Hypothalamus (tissue), 51 donors: ENCODE measurements at regions not wholly inside any gene's neighbourhood (a gene's known extent, or its start where the extent isn't known, plus 50 kb on each side); places are given as distances from the start of the nearest gene placed in this dataset.

Experiments used
- DNase-seq, 51 donors: peaks; one replicate each; lab custom pipeline; 2025; lab: John Stamatoyannopoulos, UW

- no peak for DNase-seq
These were observed 271.7 kb upstream of the TOPAZ1 start for GRCh38 chr3:43969944-43970343.

- DNase-seq: no peak
These were observed 271.3 kb upstream of the TOPAZ1 start for GRCh38 chr3:43970351-43970750.

DNA sequence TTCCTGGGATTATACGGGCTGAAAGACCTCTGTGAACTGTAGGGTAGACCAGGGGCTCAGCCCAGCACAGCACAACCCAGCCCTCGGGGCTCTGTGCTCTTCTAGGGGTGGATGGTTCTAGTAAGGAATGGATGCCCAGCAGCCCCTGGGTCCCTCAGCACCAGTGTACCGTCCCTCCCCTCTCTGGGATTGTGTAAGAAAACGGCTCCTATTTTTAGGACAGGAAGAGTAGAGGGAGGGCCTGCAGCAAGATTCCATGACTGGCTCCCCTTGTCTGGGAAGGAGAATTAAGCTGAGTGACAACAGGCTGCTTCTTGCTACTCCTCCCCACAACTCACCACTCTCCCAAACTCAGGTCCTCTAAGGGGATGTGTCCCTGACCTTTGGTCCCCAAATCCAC is 270.8 kb upstream of the TOPAZ1 start:
- no peak for DNase-seq

DNA sequence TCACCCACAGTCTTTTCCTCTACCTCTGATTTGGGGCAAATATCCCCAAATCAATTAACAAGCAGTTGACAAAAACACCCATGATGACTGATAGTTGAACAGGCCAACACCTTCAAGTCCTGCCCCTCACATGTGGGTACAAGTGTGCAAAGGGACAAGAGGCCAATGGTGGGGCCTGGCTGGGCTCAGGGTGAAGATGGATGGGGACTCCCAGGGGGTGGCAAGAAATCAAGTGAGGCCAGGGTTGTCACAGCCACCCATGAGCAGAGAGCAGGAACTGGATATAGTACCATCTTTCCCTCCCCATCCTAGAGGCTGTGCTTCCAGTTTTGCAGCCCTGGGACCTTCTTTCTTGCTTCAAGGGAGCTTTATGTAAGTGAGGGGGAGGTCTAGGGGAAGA is 270.2 kb upstream of the TOPAZ1 start:
- DNase-seq: no peak

DNA sequence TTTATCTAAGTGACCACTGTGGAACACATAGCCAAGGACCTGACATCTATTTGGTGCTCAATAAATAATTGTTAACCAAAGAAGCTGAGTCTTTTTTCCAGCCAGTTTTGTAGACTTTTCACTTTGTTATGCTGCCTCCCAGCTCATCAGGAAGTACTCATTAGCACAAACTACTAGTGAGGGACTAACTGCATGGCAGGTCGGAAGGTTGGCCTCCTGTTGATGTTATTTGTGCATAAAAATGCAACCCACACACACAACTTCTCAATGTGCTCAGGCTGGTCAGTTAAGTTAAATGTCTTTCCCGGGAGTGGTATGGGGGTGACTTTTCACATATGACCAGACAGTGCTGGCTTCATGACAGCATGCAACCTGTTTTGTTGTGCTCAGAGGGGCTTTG is 263.0 kb upstream of the TOPAZ1 start:
- DNase-seq: no peak

- DNase-seq: no peak
These were observed 262.0 kb upstream of the TOPAZ1 start for GRCh38 chr3:43979645-43980044.

- DNase-seq: peak in 11 of 51 donors; percentile 20 to 55 (median 30)
These were observed 246.8 kb upstream of the TOPAZ1 start for GRCh38 chr3:43994657-43995546.

DNA sequence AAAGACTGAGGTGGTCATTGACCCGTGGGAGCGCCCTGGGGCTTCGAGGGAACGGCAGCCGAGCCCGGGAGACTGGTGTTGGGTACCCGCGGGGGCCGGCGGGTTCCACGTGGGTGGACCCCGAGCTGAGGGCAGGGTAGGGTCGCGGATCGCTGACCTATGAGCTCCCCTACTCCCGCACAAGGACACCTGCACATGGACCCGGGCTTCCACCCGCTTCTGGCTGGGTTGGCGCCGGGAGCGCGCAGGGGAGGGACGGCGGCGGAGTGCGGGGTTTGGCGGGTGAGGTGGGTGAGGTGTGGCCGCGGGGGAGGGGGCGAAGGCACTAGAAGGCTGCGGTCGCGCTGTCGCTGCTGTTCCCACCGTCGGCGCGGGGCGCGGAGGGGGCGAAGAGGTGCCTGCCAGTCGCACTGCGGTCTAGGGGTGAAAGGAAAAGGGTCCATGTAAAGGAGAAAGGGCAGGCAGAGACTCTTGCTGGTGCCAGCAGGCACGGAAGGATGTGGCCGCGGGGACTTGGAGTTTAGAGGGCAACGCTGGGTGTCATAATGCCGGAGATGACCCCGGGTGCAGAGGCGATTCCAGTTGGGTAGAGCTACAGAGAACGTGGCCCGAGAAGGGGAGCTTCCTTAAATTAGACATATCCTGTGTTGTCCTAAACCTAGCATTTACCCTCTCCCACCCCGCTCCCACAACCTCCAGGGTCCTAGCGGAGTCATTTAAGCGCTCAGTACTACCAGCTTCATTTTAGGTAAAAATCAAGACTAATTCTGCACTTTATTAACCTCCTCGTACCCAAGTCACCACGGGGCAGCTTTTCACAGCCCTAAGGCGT is 245.9 kb upstream of the TOPAZ1 start:
- peak in 1 of 51 donors; percentile 71 for DNase-seq

- DNase-seq: peak in 28 of 51 donors; percentile 17 to 78 (median 42)
These were observed 245.0 kb upstream of the TOPAZ1 start for GRCh38 chr3:43996379-43997301.

- no peak for DNase-seq
These were observed 244.4 kb upstream of the TOPAZ1 start for GRCh38 chr3:43997316-43997715.

GRCh38 chr3:43997788-43998369 is 243.8 kb upstream of the TOPAZ1 start:
- peak in 1 of 51 donors; percentile 42 for DNase-seq

- DNase-seq: no peak
These were observed 243.3 kb upstream of the TOPAZ1 start for GRCh38 chr3:43998370-43998835.

GRCh38 chr3:43998836-43999727 is 242.6 kb upstream of the TOPAZ1 start:
- peak in 33 of 51 donors; percentile 30 to 85 (median 56) for DNase-seq

- DNase-seq: no peak
These were observed 241.9 kb upstream of the TOPAZ1 start for GRCh38 chr3:43999728-44000319.

DNA sequence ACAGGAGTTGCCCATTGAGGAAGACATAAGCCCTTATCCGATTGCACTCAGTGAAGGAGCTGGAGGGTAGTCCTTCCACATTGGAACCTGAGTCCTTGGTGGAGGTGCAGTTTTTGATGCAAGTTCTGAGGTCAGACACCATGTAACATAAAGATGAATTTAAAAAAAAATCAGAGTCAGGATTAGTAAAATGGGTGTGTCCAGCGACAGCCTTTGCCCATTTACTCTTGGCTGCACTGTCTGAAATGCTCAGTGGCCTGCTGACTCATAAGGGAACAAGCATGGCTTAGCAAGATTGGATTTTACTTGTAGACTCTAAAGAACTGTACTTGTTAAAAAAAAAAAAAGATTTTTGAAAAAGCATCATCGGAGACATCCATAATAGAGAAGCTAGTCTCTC is 241.1 kb upstream of the TOPAZ1 start:
- no peak for DNase-seq

GRCh38 chr3:44001072-44001471 is 240.6 kb upstream of the TOPAZ1 start:
- no peak for DNase-seq

DNA sequence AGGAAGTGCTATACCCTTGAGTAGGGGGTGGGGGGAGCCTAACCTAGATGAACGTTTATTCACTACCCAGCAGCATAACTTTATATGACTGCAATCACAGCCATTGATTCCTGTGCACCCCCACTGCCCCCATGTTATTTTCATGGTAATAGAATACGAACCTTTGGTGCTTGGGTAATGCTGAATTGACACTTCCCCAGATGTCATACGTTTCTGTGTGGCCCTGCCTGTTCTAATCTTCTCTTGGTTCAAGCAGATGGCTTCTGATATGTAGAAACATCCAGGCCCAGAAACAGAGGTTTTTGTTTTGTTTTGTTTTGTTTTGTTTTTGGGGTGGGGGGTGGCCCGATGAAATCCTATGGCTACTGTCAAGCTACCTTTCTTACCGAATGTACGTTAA is 237.9 kb upstream of the TOPAZ1 start:
- no peak for DNase-seq

- DNase-seq: peak in 1 of 51 donors; percentile 58
These were observed 230.0 kb upstream of the TOPAZ1 start for GRCh38 chr3:44011680-44012079.
